ENCODE measurements at regions not wholly inside any gene's neighbourhood (a gene's known extent, or its start where the extent isn't known, plus 50 kb on each side); places are given as distances from the start of the nearest gene placed in this dataset.

DNA sequence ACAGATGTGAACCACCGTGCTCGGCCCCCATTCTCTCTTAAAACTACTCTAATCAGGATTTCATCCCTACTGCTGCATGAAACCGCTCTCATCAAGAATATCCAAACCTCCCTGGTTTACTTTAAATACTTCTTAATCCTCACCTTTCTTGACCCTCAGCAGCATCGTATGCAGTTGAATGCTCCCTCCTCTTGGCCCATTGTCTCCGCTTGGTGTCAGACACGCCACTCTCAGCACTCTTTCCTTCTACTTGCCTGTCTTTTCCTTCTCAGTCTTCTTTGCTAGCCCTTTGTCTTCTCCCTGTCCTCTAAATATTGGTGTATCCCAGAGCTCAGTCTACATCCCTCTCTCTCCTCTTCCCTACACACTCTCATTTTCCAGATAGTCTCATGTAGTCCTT lies 314.9 kb downstream of the MRPL39 start:
- TF ChIP-seq, protein P1, sequence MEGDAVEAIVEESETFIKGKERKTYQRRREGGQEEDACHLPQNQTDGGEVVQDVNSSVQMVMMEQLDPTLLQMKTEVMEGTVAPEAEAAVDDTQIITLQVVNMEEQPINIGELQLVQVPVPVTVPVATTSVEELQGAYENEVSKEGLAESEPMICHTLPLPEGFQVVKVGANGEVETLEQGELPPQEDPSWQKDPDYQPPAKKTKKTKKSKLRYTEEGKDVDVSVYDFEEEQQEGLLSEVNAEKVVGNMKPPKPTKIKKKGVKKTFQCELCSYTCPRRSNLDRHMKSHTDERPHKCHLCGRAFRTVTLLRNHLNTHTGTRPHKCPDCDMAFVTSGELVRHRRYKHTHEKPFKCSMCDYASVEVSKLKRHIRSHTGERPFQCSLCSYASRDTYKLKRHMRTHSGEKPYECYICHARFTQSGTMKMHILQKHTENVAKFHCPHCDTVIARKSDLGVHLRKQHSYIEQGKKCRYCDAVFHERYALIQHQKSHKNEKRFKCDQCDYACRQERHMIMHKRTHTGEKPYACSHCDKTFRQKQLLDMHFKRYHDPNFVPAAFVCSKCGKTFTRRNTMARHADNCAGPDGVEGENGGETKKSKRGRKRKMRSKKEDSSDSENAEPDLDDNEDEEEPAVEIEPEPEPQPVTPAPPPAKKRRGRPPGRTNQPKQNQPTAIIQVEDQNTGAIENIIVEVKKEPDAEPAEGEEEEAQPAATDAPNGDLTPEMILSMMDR (IDR thresholded peaks at IDR 0.05), result no peak
- TF ChIP-seq POLR2A (IDR thresholded peaks at IDR 0.05), result no peak
